HG02852 (cell line): ENCODE measurements at regions not wholly inside any gene's neighbourhood (a gene's known extent, or its start where the extent isn't known, plus 50 kb on each side); places are given as distances from the start of the nearest gene placed in this dataset.

Experiments used
- ATAC-seq: cut with Tn5 transposase; IDR thresholded peaks from one replicate; pipeline ENCODE4 v1.9.1; 2021; ENCODE audit warnings: mild to moderate bottlenecking, moderate library complexity; ENCODE audit not compliant: unreplicated experiment

DNA sequence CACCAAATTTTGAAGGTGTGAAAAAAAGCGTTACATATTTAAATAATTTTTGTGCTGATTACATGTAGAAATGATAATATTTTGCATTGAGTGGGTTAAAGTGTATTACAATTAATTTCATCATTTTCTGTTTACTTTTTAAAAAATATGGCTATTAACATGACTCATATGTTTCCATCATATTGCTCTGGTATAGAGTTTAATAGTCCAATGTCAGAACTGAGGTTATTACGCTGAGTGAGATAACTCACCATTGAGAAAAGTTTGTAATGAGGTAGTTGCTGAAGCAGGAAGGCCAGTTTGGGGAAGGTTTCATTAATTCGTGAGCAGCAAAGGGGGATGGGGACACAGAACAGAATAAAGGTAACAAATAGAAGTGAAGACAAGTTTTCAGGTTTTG is 865.7 kb upstream of the MGAT4C start:
- no peak for ATAC-seq

DNA sequence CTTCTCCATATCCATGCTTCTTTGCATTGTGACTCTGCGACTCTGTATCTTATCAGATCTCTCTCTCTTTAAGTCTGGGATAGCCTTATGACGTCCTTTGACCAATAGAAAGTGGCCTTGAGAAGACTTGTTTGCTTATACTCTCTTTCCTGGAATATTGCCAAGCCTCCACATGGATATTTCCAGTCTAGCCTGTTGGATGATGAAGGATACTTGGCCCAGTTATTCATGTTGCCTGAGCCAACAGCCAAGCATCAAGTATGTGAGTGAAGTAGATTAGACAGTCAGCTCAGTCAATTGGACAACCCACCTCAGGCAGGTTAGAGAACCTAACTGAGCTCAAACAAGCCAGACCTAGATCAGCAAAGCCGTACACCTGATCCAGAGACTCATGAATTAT is 864.2 kb upstream of the MGAT4C start:
- no peak for ATAC-seq

DNA sequence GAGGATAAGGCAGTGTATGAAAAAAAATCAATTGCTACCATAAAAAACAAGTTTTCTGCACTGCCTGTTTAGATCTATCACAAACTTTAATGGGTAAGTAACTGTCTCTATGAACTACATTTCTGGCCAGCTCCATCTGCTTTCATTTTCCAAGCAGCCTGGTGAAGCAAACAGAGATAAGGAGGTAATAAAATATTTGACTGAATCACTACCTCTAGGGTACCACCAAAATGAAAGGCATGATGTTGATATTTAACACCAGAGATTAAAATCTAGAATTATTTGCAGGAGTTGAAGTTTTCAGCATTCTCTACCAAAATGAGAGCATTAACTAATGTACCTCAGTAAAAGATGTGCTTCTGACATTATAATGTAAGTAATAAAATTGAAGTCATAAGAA is 863.5 kb upstream of the MGAT4C start:
- no peak for ATAC-seq

DNA sequence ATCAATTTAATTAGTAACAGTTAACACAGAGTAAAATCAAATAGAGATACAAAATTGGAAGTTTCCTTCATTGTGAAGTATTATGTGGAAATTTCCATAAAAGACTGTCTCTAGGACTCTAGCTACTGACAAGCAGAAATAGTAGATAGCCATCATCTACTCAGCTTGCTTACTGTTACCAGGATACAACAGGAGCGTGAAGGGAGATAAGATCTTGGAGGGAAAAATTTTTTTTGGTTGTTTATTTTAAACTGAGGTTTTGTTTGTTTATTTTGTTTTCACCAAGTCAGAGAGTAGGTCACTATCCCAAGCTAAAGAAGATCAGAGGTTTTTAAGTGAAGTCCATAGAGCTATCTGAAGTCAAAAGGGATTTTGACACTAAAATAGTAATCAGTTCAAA is 861.3 kb upstream of the MGAT4C start:
- ATAC-seq, result no peak

DNA sequence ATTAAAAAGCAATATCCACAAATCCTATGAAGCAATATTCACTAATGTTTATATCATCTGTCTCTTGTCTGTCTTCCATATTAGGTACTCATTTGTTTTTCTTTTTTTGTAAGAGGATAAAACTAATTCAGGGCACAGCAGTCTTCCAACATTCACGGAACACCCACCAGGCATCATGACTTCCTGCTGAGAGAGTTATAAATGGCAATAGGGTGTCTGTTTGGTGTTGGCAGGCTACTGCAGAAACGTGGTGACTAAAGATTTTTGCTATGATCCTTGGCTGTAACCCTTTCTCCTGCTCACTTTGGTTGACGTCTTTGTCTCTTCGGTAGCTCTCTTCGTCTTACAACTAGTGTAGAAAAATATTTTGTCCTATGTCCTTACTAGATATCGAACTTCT is 860.6 kb upstream of the MGAT4C start:
- no peak for ATAC-seq

DNA sequence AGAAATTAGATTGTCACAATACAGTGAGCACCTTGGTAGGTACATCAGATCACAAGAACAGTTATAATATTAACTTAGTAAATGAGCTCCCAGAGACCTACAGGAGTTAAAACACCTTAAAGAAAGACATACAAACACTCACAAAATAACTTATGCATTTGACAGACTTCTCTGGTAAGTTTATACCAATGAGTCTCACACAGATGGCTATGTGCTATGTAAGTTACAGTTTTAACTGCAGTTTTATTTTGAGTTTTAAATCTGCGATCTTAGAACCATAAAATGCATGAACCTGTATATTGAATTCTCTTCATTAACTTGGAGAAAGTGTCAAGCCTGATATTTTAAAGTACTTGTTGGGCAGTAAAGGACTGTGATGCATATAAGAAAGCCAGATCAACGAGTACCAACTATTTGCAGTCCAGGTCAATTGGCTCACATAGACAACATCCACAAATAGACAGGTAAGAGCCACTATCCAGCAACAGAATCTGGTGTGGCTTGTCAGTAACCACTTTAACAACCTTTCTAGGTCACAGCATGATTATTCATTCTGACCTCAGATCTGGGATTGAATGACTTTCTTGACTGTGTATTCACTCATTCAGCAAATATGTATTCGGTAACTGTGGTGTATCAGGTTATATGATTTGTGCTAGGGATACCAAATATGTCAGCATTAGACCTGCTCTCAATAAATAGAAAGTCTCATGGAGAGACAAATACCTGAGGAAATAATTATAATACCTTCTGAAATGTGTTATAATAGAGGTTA is 856.6 kb upstream of the MGAT4C start:
- ATAC-seq, result no peak

DNA sequence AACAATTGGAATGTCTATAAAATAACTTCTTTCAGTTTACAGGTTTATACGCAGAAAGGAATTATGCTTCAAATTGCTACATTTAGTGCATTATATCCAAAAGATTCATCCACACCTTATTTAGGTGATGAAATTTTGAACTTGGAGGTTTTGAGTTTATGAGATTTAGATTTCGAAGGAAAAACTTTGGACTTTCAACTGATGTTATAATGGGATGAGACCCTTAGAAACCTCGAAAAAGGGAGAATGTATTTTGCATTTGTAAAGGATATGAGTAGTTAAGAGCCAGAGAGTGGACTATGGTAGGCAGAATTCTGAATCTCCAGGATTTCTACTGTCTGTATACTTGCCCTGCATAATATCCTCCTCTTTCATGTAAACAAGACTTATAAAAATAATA is 851.6 kb upstream of the MGAT4C start:
- no peak for ATAC-seq

DNA sequence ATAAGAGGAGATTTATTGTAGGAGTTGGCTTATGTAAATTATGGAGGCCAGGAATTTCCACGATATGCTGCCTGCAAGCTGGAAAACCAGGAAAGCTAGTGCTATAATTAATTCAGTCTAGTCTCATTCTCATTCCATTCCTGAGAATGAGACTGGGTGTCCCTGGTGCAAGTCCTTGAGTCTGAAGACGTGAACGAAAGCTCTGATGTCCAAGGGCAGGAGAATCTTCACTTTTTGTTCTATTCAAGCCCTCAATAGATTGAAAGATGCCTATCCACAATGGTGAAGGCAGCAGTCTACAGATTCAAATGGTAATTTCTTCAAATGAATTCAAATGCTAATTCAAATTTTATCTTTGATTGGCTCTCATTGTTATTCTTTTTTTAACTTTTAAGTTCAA is 851.1 kb upstream of the MGAT4C start:
- no peak for ATAC-seq

DNA sequence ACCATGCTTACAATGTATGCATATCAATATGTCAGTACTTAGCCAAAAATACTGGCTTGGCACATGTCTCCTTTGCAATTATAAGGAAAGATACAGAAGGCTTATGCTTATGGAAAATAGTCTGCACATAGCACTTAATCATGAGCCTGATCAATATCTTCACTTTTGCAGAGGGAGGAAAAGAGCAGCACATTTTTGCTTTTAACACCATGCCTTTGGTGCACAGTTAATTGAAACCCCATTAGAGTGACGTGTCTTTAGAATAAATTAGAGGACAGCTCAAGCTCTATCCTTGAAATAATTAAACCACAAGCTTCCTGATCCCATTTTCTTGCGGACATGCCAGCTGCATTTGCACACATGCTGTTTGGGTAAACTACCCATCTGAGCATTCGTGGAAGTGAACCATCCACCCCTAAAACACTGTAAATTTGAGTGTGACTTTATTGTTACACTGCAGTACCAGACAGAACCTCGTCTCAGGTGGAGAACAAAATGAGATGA is 839.9 kb upstream of the MGAT4C start:
- ATAC-seq, result no peak

DNA sequence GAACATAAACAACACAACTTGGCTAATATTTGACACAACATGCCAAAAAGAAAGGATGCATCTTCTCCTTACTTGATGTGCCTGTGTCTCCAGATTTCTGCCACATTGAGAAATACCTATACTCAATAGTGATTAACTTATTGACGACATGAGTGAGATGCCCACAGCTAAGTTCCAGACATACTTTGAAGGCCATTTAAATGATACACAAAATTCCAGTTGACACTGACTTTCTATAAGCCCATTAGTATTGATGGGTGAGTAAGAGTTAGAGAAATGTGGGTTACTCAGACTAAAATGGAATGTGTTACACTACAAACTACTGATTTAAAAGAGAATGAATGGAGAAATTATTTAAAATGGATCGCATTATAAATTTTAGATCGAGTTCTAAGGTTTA is 838.2 kb upstream of the MGAT4C start:
- no peak for ATAC-seq

DNA sequence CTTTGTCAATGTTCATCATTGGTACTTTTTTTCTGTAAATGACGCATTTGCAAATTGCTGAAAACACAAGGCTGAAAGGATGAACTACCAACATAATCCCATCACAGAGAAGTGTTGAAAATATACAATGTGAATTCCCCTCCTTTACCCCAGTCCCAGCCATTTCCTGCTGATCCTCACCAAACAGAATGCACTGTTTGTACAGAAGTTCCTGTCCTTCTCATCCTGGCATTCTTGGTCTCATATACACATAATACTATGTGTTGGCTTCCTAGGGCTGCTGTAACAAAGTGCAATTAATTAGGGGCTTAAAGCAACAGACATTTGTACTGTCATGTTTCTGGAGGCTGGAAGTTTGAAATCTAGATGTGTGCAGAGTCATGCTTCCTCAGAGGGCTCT is 836.2 kb upstream of the MGAT4C start:
- ATAC-seq, result no peak

DNA sequence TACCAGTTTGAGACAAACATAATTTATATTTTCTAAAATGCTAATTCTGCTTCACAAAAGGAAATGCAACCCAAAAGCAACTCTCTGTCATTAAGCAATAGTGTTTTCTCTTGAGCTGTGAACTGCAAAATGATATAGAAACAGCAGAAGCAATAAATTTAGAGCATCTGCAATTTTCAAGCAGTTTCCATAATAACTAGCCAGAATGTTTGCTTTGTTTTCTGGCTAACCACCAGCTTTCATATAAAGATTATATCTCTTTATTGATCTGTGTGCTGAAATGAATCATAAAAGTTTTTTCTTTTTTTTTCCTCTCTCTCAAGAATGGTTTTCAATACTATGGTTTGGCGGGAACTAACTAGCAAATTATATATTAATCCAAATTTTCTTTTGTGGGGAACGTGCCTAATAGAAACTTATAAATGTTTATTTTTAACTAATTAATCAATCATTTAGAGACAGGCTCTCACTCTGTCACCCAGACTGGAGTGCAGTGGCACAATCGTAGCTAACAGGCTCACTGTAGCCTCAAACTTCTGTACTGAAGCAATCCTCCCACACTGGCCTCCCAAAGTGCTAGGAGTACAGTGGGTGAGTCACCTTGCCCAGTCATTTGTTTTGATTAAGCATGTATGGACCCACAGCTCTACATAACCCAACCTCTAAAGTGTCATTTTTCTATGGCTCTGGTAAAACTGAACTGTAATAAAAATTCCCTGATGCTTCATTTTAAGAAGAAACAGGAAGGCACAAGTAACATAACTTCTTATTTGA is 830.1 kb upstream of the MGAT4C start:
- ATAC-seq, result no peak

DNA sequence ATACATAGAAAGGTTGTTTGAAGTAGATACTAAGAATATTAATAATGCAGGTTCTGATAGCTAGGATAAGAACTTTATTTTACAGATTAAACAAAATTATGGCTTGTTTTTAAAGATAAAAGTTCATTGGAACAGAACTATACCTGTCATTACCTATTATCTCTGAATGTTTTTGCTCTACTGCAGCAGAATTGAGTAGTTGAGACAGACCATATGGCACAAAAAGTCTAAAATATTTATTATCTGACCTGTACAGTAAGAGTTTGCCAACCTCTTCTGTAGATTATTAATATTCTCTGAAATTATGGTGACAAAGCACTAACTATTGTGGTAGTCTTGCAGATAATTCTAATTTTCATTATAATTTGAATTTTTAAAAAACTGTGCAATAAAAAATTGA is 829.1 kb upstream of the MGAT4C start:
- ATAC-seq, result no peak

DNA sequence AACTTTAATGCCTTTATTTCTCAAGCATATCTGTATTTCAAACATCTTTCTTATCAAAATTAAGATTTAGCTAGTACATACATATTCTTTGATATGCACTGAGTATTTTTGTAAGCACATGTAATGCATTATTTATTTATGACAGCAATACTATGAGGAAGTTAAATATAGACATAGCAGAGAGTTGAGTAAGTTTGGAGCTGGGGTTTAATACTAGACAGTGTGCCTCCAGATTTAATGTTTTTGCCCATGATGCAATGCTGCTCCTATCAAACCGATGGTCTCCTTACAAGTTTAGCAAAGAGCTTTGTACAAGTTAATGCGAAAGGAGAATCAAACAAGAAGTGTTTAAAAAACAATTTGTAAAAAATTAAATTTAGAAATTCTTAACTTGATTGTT is 826.6 kb upstream of the MGAT4C start:
- no peak for ATAC-seq

DNA sequence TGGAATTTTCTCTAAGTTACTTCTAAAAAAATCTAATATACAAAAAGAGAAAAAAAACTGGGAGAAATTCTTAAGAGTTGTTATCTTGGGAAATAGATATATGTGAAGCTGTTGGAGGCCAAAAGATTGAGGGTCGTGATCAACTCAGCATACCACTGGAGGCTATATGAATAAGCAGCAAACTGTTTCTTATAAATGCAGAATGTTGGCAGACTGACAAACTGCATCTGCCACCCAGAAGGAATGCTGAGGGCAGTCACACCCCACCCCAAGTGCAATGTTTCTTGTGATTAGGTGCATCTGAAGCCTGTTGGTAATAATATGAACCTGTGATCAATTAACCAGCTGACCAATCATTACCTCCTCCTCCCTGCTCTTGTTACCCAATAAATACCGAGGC is 818.6 kb upstream of the MGAT4C start:
- no peak for ATAC-seq

DNA sequence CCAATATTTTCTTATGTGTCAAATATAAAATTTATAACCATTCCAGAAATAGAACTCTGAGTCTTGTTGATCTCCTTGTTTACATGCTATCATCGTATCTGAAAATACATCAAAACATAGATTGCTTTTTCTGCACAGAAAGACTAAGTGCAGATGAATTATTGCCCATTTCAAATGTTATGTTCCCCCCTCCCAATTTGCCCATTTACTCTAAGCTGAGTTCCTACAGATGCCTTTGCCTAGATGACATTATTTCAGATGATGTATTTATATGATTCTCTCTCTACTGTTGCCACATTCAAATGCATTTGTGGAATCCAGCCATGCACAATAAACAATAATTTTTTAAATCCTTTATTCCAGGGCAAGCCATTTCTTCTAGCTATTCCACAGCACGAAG is 810.1 kb upstream of the MGAT4C start:
- no peak for ATAC-seq

DNA sequence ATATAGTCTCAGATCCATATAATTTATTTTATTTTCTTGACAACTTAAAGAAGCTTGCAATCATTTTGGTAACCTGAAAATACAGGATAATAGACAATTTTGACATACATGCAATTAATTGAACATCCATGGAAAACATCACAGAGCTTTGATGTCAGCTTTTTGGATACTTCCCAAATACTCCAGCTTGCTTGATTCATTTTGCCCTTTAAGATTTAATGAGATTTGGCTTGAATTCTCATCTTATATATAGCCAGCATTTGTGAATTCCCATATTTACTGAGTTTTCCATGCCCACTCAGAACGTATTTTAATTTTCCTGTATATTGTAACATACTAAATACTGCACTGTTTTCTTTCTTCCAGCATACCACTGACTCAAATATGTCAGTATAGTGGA is 803.0 kb upstream of the MGAT4C start:
- ATAC-seq, result no peak

DNA sequence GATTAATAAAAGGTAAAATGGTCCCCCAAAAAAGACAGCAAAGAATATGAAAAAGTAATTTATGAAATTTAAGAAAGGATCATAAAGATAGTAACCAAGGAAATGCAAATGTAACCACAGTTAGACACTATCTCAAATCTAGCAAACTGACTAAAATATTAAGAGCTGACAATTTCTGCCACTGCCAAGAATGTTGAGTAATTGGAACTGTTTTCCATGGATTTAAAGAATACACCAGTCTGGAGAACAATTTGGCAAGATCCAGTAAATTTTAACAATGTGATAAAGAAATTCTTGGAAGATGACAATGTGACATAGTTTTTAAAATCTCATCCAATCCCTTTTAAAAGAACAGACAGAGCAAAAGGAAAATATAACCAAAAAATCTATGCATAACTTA is 798.0 kb upstream of the MGAT4C start:
- ATAC-seq, result no peak

DNA sequence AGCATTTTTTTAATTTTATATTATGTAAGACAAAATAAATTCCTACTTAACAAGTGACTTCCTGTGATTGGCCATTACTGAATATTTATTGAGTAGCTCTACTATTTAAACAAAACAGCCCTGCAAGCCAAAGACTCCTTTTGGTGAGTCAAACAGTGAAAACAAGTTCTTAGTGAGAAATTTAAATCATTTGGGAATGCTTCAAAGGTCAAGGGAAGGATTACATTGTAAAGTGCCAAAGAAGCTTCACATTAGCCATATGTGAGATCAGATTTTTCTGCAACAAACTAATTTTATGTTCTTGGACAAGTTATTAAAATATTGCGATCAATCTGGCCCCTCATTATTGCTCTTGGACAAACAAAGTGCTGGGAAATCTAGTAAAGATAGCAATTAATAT is 795.4 kb upstream of the MGAT4C start:
- ATAC-seq, result no peak

DNA sequence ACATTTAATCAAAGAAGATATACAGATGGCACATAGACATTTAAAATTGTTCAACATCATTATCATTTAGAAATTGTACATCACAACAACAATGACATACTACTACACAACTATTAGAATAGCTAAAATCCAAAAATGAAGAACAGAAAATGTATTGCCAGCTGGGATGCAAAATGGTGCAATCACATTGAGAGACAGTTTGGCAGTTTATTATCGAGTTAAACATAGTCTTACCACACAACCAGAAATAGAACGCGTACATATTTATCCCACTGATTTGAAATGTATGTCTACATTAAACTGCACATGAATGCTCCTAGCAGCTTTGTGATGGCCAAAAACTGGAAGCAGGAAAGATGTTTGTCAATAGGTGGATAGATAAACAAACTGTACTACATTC is 791.5 kb upstream of the MGAT4C start:
- ATAC-seq, result no peak

DNA sequence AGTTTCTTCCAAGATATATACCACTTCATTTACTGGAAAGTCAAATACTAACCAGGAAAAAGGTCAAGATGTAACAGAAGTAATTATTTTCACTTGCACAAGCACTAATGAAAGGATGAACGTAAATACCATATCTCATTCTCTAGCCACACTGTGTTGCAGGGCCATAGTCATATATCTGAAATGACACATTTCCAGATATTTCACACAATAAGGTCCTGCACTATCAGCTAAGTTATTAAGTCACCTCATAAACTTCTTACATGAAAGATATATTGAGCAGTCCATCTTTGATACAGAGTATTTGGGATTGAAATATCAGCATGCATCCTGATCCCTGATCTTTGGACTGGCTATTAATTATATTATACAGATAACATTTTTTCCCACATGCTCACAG is 783.3 kb upstream of the MGAT4C start:
- ATAC-seq, result no peak

DNA sequence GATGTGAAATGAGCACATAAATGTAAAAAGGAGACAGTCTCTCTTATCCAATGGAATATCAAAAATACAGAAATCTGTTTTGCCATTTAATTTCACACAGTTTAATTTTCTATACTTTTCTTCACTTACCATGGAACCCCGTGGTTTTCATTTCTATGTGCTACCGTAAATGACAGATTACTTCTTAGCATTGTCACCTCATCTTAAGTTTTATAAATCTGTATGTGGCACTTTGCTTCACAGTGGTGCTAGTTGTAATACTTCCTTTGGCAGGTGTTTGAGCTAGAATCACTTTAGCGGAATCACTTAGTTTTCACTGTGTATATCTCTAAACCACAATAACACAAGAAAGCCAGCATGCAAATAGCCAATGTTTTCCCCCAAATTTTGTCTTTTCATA is 781.9 kb upstream of the MGAT4C start:
- ATAC-seq, result no peak
